ENCODE measurements at regions not wholly inside any gene's neighbourhood (a gene's known extent, or its start where the extent isn't known, plus 50 kb on each side); places are given as distances from the start of the nearest gene placed in this dataset.

DNA sequence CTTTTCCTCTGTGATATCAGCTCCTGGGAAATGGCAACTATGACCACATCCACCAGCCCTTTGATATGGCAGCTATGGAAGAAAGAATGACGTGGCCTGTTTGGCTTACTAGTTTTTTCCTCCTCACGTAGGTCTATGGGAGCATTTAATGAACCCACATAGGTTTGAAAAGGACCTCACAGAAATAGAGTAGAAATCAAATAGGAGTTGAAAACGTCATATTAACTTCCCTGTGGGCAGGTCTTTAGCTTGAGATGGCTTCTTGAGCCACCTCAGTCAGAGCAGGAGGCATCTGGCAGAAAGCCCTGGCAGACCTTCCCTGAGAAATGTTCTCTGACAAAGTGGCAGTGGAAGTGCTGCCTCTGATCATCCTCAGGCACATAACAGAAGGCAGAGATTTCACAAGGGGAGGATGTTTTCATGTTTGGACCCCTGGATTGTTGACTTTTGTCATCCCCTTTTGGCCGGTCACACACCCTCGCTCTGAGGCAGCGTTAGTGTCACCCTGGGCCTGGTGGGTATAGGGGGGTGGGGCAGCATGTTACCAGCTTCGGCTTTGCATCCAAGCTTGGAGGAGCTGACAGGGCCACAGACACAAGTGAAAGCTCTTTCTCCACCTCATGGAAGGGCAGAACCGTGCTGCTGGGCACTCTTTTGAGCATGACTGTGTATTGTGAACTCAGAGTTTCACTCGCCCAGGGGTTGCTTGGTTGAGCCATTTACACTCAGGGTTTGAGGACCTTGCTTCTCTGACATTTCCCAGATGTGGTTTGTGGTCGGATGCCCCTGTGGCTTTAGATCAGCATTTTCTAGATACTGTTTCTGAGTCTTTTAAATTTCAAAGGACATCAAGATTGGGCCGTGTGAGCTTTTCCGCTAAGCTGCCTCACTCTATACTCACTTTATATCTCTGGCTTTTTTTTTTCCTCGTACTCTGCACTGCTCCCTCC, 184.2 kb downstream of the STK31 start:
- TF ChIP-seq, protein P1, sequence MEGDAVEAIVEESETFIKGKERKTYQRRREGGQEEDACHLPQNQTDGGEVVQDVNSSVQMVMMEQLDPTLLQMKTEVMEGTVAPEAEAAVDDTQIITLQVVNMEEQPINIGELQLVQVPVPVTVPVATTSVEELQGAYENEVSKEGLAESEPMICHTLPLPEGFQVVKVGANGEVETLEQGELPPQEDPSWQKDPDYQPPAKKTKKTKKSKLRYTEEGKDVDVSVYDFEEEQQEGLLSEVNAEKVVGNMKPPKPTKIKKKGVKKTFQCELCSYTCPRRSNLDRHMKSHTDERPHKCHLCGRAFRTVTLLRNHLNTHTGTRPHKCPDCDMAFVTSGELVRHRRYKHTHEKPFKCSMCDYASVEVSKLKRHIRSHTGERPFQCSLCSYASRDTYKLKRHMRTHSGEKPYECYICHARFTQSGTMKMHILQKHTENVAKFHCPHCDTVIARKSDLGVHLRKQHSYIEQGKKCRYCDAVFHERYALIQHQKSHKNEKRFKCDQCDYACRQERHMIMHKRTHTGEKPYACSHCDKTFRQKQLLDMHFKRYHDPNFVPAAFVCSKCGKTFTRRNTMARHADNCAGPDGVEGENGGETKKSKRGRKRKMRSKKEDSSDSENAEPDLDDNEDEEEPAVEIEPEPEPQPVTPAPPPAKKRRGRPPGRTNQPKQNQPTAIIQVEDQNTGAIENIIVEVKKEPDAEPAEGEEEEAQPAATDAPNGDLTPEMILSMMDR (IDR thresholded peaks at IDR 0.05), result no peak
- TF ChIP-seq EP300 (IDR thresholded peaks at IDR 0.05), result no peak
